ENCODE measurements at regions not wholly inside any gene's neighbourhood (a gene's known extent, or its start where the extent isn't known, plus 50 kb on each side); places are given as distances from the start of the nearest gene placed in this dataset.

DNA sequence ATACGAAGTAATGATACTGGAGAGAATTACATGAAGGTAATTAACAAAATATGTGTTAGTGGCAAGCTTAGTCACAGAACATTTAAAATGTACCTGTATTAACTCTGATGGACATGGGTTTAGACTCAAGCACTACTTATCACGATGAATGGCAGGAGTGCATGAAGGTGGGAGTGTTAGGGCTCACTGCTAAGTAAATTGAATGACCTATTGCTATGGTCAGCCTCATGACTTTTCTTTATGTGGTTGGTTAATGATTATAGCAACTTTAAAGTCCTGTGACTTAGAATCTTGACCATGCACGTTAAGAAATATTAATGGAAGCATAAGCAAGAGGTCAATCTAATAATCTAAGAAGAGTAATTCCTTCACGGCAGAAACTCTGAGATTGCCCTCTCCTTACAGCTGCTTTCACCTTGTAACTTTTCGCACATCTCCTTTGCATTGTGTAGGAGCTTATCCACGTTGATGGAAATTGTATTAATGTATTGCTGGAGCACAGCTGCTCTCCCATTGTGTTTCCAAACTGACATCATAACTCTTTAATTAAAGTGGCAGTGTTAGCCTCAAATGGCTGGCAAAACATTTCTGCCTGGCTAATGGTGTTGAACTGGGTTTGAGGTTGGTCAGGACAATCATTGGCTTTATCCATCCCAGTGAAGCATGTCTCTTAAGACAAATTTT, 114.5 kb downstream of the RXFP2 start:
- H3K9me3 ChIP-seq (ENCODE audit: control insufficient read depth in 2 of 2, low read length in 2 of 2), result no peaks in the 10 kb centered on the region
- H3K27ac ChIP-seq (ENCODE audit: low read depth in 2 of 2, low read length in 2 of 2), result no peak overlapping the region
- H3K9ac ChIP-seq (ENCODE audit: low read depth in 1 of 2, low read length in 2 of 2), result no peak overlapping the region
- no peaks in the 10 kb centered on the region for H3K36me3 ChIP-seq (ENCODE audit: control insufficient read depth in 2 of 2, insufficient read depth in 2 of 2, low read length in 2 of 2)
- H3K4me1 ChIP-seq (ENCODE audit: control insufficient read depth in 2 of 2, insufficient read depth in 2 of 2, low read length in 2 of 2), result no peaks in the 10 kb centered on the region
- no peak overlapping the region for H3K4me3 ChIP-seq (ENCODE audit: low read length in 2 of 2)
- H3K27me3 ChIP-seq (ENCODE audit: control insufficient read depth in 2 of 2, insufficient read depth in 2 of 2, low read length in 2 of 2), result no peaks in the 10 kb centered on the region

GRCh38 chr13:31859571-31859970, 120.2 kb downstream of the RXFP2 start:
- Histone ChIP-seq H3K9ac (ENCODE audit: low read depth in 1 of 2, low read length in 2 of 2) (no peak overlapping the region), H3K4me3 (ENCODE audit: low read length in 2 of 2) (no peak overlapping the region), H3K4me1 (ENCODE audit: control insufficient read depth in 2 of 2, insufficient read depth in 2 of 2, low read length in 2 of 2) (no peaks in the 10 kb centered on the region), H3K27ac (ENCODE audit: low read depth in 2 of 2, low read length in 2 of 2) (no peak overlapping the region), H3K9me3 (ENCODE audit: control insufficient read depth in 2 of 2, low read length in 2 of 2) (no peaks in the 10 kb centered on the region), H3K36me3 (ENCODE audit: control insufficient read depth in 2 of 2, insufficient read depth in 2 of 2, low read length in 2 of 2) (no peaks in the 10 kb centered on the region), H3K27me3 (ENCODE audit: control insufficient read depth in 2 of 2, insufficient read depth in 2 of 2, low read length in 2 of 2) (no peaks in the 10 kb centered on the region)

- no peaks in the 10 kb centered on the region for H3K27me3 ChIP-seq (ENCODE audit: control insufficient read depth in 2 of 2, insufficient read depth in 2 of 2, low read length in 2 of 2)
- no peaks in the 10 kb centered on the region for H3K9me3 ChIP-seq (ENCODE audit: control insufficient read depth in 2 of 2, low read length in 2 of 2)
- no peak overlapping the region for H3K27ac ChIP-seq (ENCODE audit: low read depth in 2 of 2, low read length in 2 of 2)
- H3K4me1 ChIP-seq (ENCODE audit: control insufficient read depth in 2 of 2, insufficient read depth in 2 of 2, low read length in 2 of 2), result no peaks in the 10 kb centered on the region
- no peaks in the 10 kb centered on the region for H3K36me3 ChIP-seq (ENCODE audit: control insufficient read depth in 2 of 2, insufficient read depth in 2 of 2, low read length in 2 of 2)
- no peak overlapping the region for H3K9ac ChIP-seq (ENCODE audit: low read depth in 1 of 2, low read length in 2 of 2)
- H3K4me3 ChIP-seq (ENCODE audit: low read length in 2 of 2), result no peak overlapping the region
Measured at GRCh38 chr13:31860002-31860401, 120.7 kb downstream of the RXFP2 start.

DNA sequence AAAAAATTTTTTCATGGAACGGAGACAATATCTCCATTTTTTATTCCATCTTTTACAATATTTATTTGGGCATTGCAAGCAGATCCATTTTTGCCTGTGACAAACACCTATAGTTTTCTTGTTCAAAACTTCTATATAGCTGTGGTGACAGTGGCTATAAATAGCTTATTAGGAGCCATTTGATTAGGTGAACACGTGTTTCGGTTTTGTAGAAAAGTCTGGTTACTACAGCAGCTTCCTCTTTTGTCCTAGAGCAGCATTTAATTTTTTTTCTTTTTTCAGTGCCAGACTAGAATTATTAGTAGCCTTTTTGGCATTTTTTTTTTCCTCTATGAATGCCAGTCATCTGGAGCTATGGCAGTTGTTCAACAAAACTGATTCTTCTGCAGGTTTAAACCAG, 123.5 kb downstream of the RXFP2 start:
- H3K27ac ChIP-seq (ENCODE audit: low read depth in 2 of 2, low read length in 2 of 2), result no peak overlapping the region
- no peaks in the 10 kb centered on the region for H3K36me3 ChIP-seq (ENCODE audit: control insufficient read depth in 2 of 2, insufficient read depth in 2 of 2, low read length in 2 of 2)
- no peak overlapping the region for H3K4me3 ChIP-seq (ENCODE audit: low read length in 2 of 2)
- H3K4me1 ChIP-seq (ENCODE audit: control insufficient read depth in 2 of 2, insufficient read depth in 2 of 2, low read length in 2 of 2), result no peaks in the 10 kb centered on the region
- no peak overlapping the region for H3K9ac ChIP-seq (ENCODE audit: low read depth in 1 of 2, low read length in 2 of 2)
- no peaks in the 10 kb centered on the region for H3K9me3 ChIP-seq (ENCODE audit: control insufficient read depth in 2 of 2, low read length in 2 of 2)
- no peaks in the 10 kb centered on the region for H3K27me3 ChIP-seq (ENCODE audit: control insufficient read depth in 2 of 2, insufficient read depth in 2 of 2, low read length in 2 of 2)

GRCh38 chr13:31864307-31864706, 125.0 kb downstream of the RXFP2 start:
- Histone ChIP-seq H3K9ac (ENCODE audit: low read depth in 1 of 2, low read length in 2 of 2) (no peak overlapping the region), H3K4me3 (ENCODE audit: low read length in 2 of 2) (no peak overlapping the region), H3K27ac (ENCODE audit: low read depth in 2 of 2, low read length in 2 of 2) (no peak overlapping the region), H3K4me1 (ENCODE audit: control insufficient read depth in 2 of 2, insufficient read depth in 2 of 2, low read length in 2 of 2) (no peaks in the 10 kb centered on the region), H3K27me3 (ENCODE audit: control insufficient read depth in 2 of 2, insufficient read depth in 2 of 2, low read length in 2 of 2) (no peaks in the 10 kb centered on the region), H3K9me3 (ENCODE audit: control insufficient read depth in 2 of 2, low read length in 2 of 2) (no peaks in the 10 kb centered on the region), H3K36me3 (ENCODE audit: control insufficient read depth in 2 of 2, insufficient read depth in 2 of 2, low read length in 2 of 2) (no peaks in the 10 kb centered on the region)

DNA sequence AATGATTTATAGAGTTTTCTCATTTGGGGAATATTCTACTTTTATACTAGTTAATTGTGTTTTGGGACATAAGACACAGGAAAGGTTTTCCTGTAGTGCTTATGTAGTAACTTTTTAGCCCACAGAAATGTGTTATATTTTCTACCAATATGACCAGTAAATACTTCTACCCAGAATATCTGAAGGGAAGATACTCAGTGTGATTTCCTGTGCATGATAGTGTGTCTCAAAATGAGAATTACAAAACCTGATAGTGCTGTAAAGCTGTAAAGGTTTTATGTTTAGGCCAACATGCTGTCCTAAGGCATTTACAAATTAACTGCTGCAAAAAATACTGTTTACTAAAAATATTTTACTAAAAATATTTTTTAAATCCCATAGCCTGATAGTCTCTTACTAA, 126.8 kb downstream of the RXFP2 start:
- no peaks in the 10 kb centered on the region for H3K9me3 ChIP-seq (ENCODE audit: control insufficient read depth in 2 of 2, low read length in 2 of 2)
- H3K9ac ChIP-seq (ENCODE audit: low read depth in 1 of 2, low read length in 2 of 2), result no peak overlapping the region
- H3K27ac ChIP-seq (ENCODE audit: low read depth in 2 of 2, low read length in 2 of 2), result no peak overlapping the region
- H3K4me3 ChIP-seq (ENCODE audit: low read length in 2 of 2), result no peak overlapping the region
- no peaks in the 10 kb centered on the region for H3K4me1 ChIP-seq (ENCODE audit: control insufficient read depth in 2 of 2, insufficient read depth in 2 of 2, low read length in 2 of 2)
- H3K36me3 ChIP-seq (ENCODE audit: control insufficient read depth in 2 of 2, insufficient read depth in 2 of 2, low read length in 2 of 2), result no peaks in the 10 kb centered on the region
- H3K27me3 ChIP-seq (ENCODE audit: control insufficient read depth in 2 of 2, insufficient read depth in 2 of 2, low read length in 2 of 2), result no peaks in the 10 kb centered on the region

DNA sequence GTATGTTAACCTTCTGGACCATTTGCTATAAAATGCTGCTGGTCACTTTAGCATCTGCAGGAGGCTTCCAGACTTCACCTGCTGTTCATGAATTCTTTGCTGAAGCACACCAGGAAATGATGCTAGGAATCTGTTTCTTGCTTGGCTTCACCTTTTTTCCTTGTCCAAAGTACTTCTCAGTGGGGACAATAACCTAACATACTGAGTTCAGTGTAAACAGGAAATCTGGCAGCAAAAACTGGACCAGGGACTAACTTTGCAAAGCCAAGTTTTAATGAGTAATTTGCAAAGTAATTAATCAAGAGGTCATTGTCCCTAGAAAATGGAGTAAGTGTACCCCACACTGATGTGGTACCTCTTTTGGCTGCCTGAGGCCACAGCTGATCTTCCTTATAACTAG, 128.4 kb downstream of the RXFP2 start:
- H3K9ac ChIP-seq (ENCODE audit: low read depth in 1 of 2, low read length in 2 of 2), result no peak overlapping the region
- H3K36me3 ChIP-seq (ENCODE audit: control insufficient read depth in 2 of 2, insufficient read depth in 2 of 2, low read length in 2 of 2), result no peaks in the 10 kb centered on the region
- no peaks in the 10 kb centered on the region for H3K9me3 ChIP-seq (ENCODE audit: control insufficient read depth in 2 of 2, low read length in 2 of 2)
- H3K27ac ChIP-seq (ENCODE audit: low read depth in 2 of 2, low read length in 2 of 2), result no peak overlapping the region
- no peaks in the 10 kb centered on the region for H3K27me3 ChIP-seq (ENCODE audit: control insufficient read depth in 2 of 2, insufficient read depth in 2 of 2, low read length in 2 of 2)
- no peaks in the 10 kb centered on the region for H3K4me1 ChIP-seq (ENCODE audit: control insufficient read depth in 2 of 2, insufficient read depth in 2 of 2, low read length in 2 of 2)
- H3K4me3 ChIP-seq (ENCODE audit: low read length in 2 of 2), result no peak overlapping the region

GRCh38 chr13:31869582-31869981, 130.3 kb downstream of the RXFP2 start:
- H3K27ac ChIP-seq (ENCODE audit: low read depth in 2 of 2, low read length in 2 of 2), result no peak overlapping the region
- H3K4me3 ChIP-seq (ENCODE audit: low read length in 2 of 2), result no peak overlapping the region
- no peaks in the 10 kb centered on the region for H3K4me1 ChIP-seq (ENCODE audit: control insufficient read depth in 2 of 2, insufficient read depth in 2 of 2, low read length in 2 of 2)
- H3K36me3 ChIP-seq (ENCODE audit: control insufficient read depth in 2 of 2, insufficient read depth in 2 of 2, low read length in 2 of 2), result no peaks in the 10 kb centered on the region
- no peak overlapping the region for H3K9ac ChIP-seq (ENCODE audit: low read depth in 1 of 2, low read length in 2 of 2)
- no peaks in the 10 kb centered on the region for H3K9me3 ChIP-seq (ENCODE audit: control insufficient read depth in 2 of 2, low read length in 2 of 2)
- H3K27me3 ChIP-seq (ENCODE audit: control insufficient read depth in 2 of 2, insufficient read depth in 2 of 2, low read length in 2 of 2), result no peaks in the 10 kb centered on the region

DNA sequence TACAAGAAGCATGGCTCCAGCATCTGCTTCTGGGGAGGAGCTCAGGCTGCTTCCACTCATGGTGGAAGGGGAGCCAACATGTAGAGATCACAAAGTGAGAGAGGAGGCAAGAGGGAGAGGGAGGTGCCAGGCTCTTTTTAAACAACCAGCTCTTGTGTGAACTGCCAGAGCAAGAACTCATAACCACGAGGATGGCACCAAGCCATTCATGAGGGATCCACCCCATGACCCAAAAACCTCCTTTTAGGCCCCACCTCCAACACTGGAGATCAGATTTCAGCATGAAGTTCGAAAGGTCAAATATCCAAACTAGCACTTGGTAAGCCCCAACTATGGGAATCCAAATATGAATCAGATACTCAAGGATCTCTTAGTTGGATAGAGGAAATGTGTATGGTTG, 131.2 kb downstream of the RXFP2 start:
- no peaks in the 10 kb centered on the region for H3K36me3 ChIP-seq (ENCODE audit: control insufficient read depth in 2 of 2, insufficient read depth in 2 of 2, low read length in 2 of 2)
- no peaks in the 10 kb centered on the region for H3K9me3 ChIP-seq (ENCODE audit: control insufficient read depth in 2 of 2, low read length in 2 of 2)

DNA sequence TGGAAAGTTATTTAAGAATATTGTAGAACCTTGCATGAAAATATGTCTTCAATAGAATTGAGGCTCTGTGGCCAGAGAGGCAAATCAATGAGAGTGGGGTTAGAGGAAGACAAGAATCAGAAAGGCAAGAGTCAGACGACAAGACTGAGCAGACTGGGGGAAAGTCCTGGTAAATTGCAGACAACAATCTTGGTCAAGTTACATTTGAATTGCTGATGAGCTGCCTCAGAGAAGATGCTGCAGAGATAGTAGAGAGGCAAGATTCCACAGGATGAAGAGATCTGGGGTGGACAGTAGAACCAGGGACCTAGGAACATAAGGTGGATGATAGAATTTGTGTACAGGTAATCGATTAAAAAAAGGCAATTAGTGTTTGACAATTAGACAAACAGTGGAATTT, 133.8 kb downstream of the RXFP2 start:
- Histone ChIP-seq H3K4me3 (ENCODE audit: low read length in 2 of 2) (no peak overlapping the region), H3K36me3 (ENCODE audit: control insufficient read depth in 2 of 2, insufficient read depth in 2 of 2, low read length in 2 of 2) (no peaks in the 10 kb centered on the region), H3K4me1 (ENCODE audit: control insufficient read depth in 2 of 2, insufficient read depth in 2 of 2, low read length in 2 of 2) (no peaks in the 10 kb centered on the region), H3K9ac (ENCODE audit: low read depth in 1 of 2, low read length in 2 of 2) (no peak overlapping the region), H3K27ac (ENCODE audit: low read depth in 2 of 2, low read length in 2 of 2) (no peak overlapping the region), H3K27me3 (ENCODE audit: control insufficient read depth in 2 of 2, insufficient read depth in 2 of 2, low read length in 2 of 2) (no peaks in the 10 kb centered on the region), H3K9me3 (ENCODE audit: control insufficient read depth in 2 of 2, low read length in 2 of 2) (no peaks in the 10 kb centered on the region)

More for the DNA sequence above, 131.2 kb downstream of the RXFP2 start:
- Histone ChIP-seq H3K27ac (ENCODE audit: low read depth in 2 of 2, low read length in 2 of 2) (no peak overlapping the region), H3K4me1 (ENCODE audit: control insufficient read depth in 2 of 2, insufficient read depth in 2 of 2, low read length in 2 of 2) (no peaks in the 10 kb centered on the region), H3K9ac (ENCODE audit: low read depth in 1 of 2, low read length in 2 of 2) (no peak overlapping the region), H3K27me3 (ENCODE audit: control insufficient read depth in 2 of 2, insufficient read depth in 2 of 2, low read length in 2 of 2) (no peaks in the 10 kb centered on the region), H3K4me3 (ENCODE audit: low read length in 2 of 2) (no peak overlapping the region)

- Histone ChIP-seq H3K4me1 (ENCODE audit: control insufficient read depth in 2 of 2, insufficient read depth in 2 of 2, low read length in 2 of 2) (no peaks in the 10 kb centered on the region), H3K27ac (ENCODE audit: low read depth in 2 of 2, low read length in 2 of 2) (no peak overlapping the region), H3K9ac (ENCODE audit: low read depth in 1 of 2, low read length in 2 of 2) (no peak overlapping the region), H3K9me3 (ENCODE audit: control insufficient read depth in 2 of 2, low read length in 2 of 2) (no peaks in the 10 kb centered on the region), H3K4me3 (ENCODE audit: low read length in 2 of 2) (no peak overlapping the region), H3K27me3 (ENCODE audit: control insufficient read depth in 2 of 2, insufficient read depth in 2 of 2, low read length in 2 of 2) (no peaks in the 10 kb centered on the region), H3K36me3 (ENCODE audit: control insufficient read depth in 2 of 2, insufficient read depth in 2 of 2, low read length in 2 of 2) (no peaks in the 10 kb centered on the region)
Measured at GRCh38 chr13:31875134-31875533, 135.8 kb downstream of the RXFP2 start.

All from mucosa of rectum (tissue), 2 donors.